Endothelial cell of umbilical vein (primary cell): ENCODE measurements at regions not wholly inside any gene's neighbourhood (a gene's known extent, or its start where the extent isn't known, plus 50 kb on each side); places are given as distances from the start of the nearest gene placed in this dataset.
A peak's percentile ranks its signal among the peaks of the same experiment; 100 is the strongest.

Experiments
- BruUV-seq: library from RNA; stranded (reverse); fragments of 400-500 nt; replicated peaks from 2 replicates; lab custom pipeline; 2021; lab: Mats Ljungman, UMichigan
- CTCF ChIA-PET: fragments of 300-600, 350-600 bp; sonication (Branson Sonifier 250); formaldehyde crosslinking; loops from one replicate; lab custom pipeline; 2021; ENCODE audit warnings: antibody characterized with exemption, inconsistent platforms; lab: Charles Lee
- POLR2A ChIA-PET: fragments of 300-600, 350-600 bp; sonication (Branson Sonifier 250); formaldehyde crosslinking; loops from one replicate; lab custom pipeline; 2021; ENCODE audit warnings: antibody characterized with exemption, inconsistent platforms; lab: Charles Lee
- DNase-seq: peaks from one replicate; pipeline ENCODE4 v3.0.0-alpha.2; 2011; ENCODE audit warnings: low read depth, low spot score
- FAIRE-seq: peaks from 2 replicates; lab custom pipeline; 2011; peaks lifted over from hg19 to GRCh38; lab: Jason Lieb, UNC
- H2AFZ ChIP-seq: 2 replicates; pipeline ENCODE4 v1.6.0; 2012; ENCODE audit warnings: low read depth, low read length, control low read depth, inconsistent platforms
- H3K27ac ChIP-seq: 2 replicates; pipeline ENCODE4 v1.5.1; 2011; ENCODE audit warnings: low read depth, mild to moderate bottlenecking, control low read depth, low read length, moderate library complexity; ENCODE audit not compliant: insufficient read depth
- H3K27me3 ChIP-seq, 2 experiments: 2 replicates each; pipeline versions ENCODE4 v1.6.0 to v1.6.1; 2011; ENCODE audit warnings: low read length in 2 of 2, mixed read lengths in 1 of 2; ENCODE audit not compliant: control insufficient read depth in 2 of 2, insufficient read depth in 2 of 2
- H3K36me3 ChIP-seq, 2 experiments: 2 replicates in 1 of 2; 3 replicates in 1 of 2; pipeline ENCODE4 v1.5.1; 2011; ENCODE audit warnings: low read length in 2 of 2, mild to moderate bottlenecking in 1 of 2, moderate library complexity in 1 of 2; ENCODE audit not compliant: control insufficient read depth in 2 of 2, insufficient read depth in 2 of 2; ENCODE audit errors: extremely low read depth in 1 of 2
- H3K4me1 ChIP-seq: 3 replicates; pipeline ENCODE4 v1.5.1; 2011; ENCODE audit warnings: mild to moderate bottlenecking, low read length; ENCODE audit not compliant: control insufficient read depth, insufficient read depth; ENCODE audit errors: extremely low read depth
- H3K4me2 ChIP-seq: 2 replicates; pipeline ENCODE4 v1.6.1; 2011; ENCODE audit warnings: low read length, control low read depth, mixed read lengths; ENCODE audit not compliant: insufficient read depth
- H3K4me3 ChIP-seq, 3 experiments: fragments of 200-600 bp in 1 of 3; sonication (generic), shearing (Covaris generic) in 1 of 3; replicated peaks in 1 of 3; 2 replicates each; pipeline ENCODE4 v1.5.1; 2011 to 2016; ENCODE audit warnings: control low read depth in 3 of 3, low read length in 3 of 3, mild to moderate bottlenecking in 2 of 3, inconsistent platforms in 1 of 3, low read depth in 1 of 3, moderate library complexity in 1 of 3; ENCODE audit not compliant: insufficient read depth in 1 of 3
- H3K79me2 ChIP-seq: 2 replicates; pipeline ENCODE4 v1.6.0; 2012; ENCODE audit warnings: low read length, inconsistent platforms; ENCODE audit not compliant: control insufficient read depth, insufficient read depth
- H3K9ac ChIP-seq: replicated peaks from 2 replicates; pipeline ENCODE3; 2011; ENCODE audit warnings: low read length, control low read depth; ENCODE audit not compliant: insufficient read depth; ENCODE audit errors: extremely low read depth
- H3K9me1 ChIP-seq: replicated peaks from 3 replicates; pipeline ENCODE4 v1.6.0; 2011; ENCODE audit warnings: mild to moderate bottlenecking, low read length; ENCODE audit not compliant: control insufficient read depth, insufficient read depth; ENCODE audit errors: extremely low read depth
- H3K9me3 ChIP-seq: replicated peaks from 2 replicates; pipeline ENCODE4 v1.5.1; 2012; ENCODE audit warnings: low read length, inconsistent platforms; ENCODE audit not compliant: control insufficient read depth, insufficient read depth
- H4K20me1 ChIP-seq: replicated peaks from 2 replicates; pipeline ENCODE3; 2011; ENCODE audit warnings: mild to moderate bottlenecking, low read length; ENCODE audit not compliant: control insufficient read depth, insufficient read depth; ENCODE audit errors: extremely low read depth
- EZH2 ChIP-seq: IDR thresholded peaks from 2 replicates; pipeline ENCODE4 v1.6.1; 2012; ENCODE audit warnings: borderline replicate concordance, low read depth, mild to moderate bottlenecking, moderate library complexity, low read length, inconsistent platforms; ENCODE audit not compliant: severe bottlenecking
- FOS ChIP-seq: IDR thresholded peaks from 2 replicates; pipeline ENCODE4 v1.6.1; 2011; ENCODE audit warnings: mild to moderate bottlenecking, low read length, moderate library complexity, borderline replicate concordance; ENCODE audit not compliant: insufficient read depth
- GATA2 ChIP-seq: IDR thresholded peaks from 2 replicates; pipeline ENCODE4 v1.7.0; 2011; ENCODE audit warnings: low read depth, mild to moderate bottlenecking, moderate library complexity, mixed read lengths, low read length; ENCODE audit not compliant: insufficient read length, insufficient read depth
- JUN ChIP-seq: IDR thresholded peaks from 2 replicates; pipeline ENCODE4 v1.6.1; 2011; ENCODE audit warnings: borderline replicate concordance, low read depth; ENCODE audit not compliant: insufficient read length, insufficient read depth
- POLR2AphosphoS5 ChIP-seq: IDR thresholded peaks from 2 replicates; pipeline ENCODE4 v1.6.1; 2012; ENCODE audit warnings: low read depth, mild to moderate bottlenecking, control low read depth, low read length, moderate library complexity; ENCODE audit not compliant: insufficient read depth
- dilution Hi-C: fragments of 300-500 bp; cut with MboI; formaldehyde crosslinking; loops from one replicate; pipeline ENCODE4 v1.15.0; 2019; ENCODE audit warnings: low sequenced_read_pairs; ENCODE audit not compliant: extremely low pct_ligation_motif_present
- intact Hi-C: fragments of 100-400 bp; cut with micrococcal nuclease; formaldehyde crosslinking; loops from one replicate; pipeline ENCODE4 v1.10.0; 2022
- TF ChIP-seq, protein P1 (sequence below), 2 donors: IDR thresholded peaks; 1 replicate in 1 of 2; 2 replicates in 1 of 2; pipeline ENCODE4 v1.5.1; 2011; ENCODE audit warnings: low read length in 2 of 2, mild to moderate bottlenecking in 2 of 2, moderate library complexity in 2 of 2, control low read depth in 1 of 2, inconsistent platforms in 1 of 2, low read depth in 1 of 2; ENCODE audit not compliant: insufficient read depth in 1 of 2; ENCODE audit errors: extremely low read depth in 1 of 2

GRCh38 chr13:40206241-40207000 is 460.0 kb downstream of the FOXO1 start:
- Histone ChIP-seq H3K4me3 (peak overlapping the region in 1 of 3 experiments; percentile 8), H3K36me3 (no peaks in the 10 kb centered on the region), H3K27me3 (no peaks in the 10 kb centered on the region), H3K4me1 (peaks cover 25% of the 10 kb centered on the region), H3K4me2 (peak overlapping the region; percentile 69), H3K9me3 (no peaks in the 10 kb centered on the region), H4K20me1 (no peaks in the 10 kb centered on the region), H3K27ac (peak overlapping the region; percentile 93), H3K9ac (peak overlapping the region; percentile 55), H2AFZ (peak overlapping the region; percentile 81), H3K79me2 (no peaks in the 10 kb centered on the region), H3K9me1 (no peaks in the 10 kb centered on the region)
- peak; percentile 88 for DNase-seq
- intact Hi-C loops (loop anchor here (1.0 kb wide), 1 partner anchor 12 kb away; no protein-coding TSS in a partner anchor), dilution Hi-C loops (no loop called here)
- TF ChIP-seq, protein P1, sequence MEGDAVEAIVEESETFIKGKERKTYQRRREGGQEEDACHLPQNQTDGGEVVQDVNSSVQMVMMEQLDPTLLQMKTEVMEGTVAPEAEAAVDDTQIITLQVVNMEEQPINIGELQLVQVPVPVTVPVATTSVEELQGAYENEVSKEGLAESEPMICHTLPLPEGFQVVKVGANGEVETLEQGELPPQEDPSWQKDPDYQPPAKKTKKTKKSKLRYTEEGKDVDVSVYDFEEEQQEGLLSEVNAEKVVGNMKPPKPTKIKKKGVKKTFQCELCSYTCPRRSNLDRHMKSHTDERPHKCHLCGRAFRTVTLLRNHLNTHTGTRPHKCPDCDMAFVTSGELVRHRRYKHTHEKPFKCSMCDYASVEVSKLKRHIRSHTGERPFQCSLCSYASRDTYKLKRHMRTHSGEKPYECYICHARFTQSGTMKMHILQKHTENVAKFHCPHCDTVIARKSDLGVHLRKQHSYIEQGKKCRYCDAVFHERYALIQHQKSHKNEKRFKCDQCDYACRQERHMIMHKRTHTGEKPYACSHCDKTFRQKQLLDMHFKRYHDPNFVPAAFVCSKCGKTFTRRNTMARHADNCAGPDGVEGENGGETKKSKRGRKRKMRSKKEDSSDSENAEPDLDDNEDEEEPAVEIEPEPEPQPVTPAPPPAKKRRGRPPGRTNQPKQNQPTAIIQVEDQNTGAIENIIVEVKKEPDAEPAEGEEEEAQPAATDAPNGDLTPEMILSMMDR (IDR thresholded peaks at IDR 0.05; ENCODE audit: extremely low read depth in 1 of 2, insufficient read depth in 1 of 2, low read depth in 1 of 2, low read length in 2 of 2) = no peak
- peak; percentile 69 for TF ChIP-seq GATA2
- peak; percentile 93 for TF ChIP-seq JUN
- TF ChIP-seq POLR2AphosphoS5 = peak; percentile 27
- peak; percentile 95 for TF ChIP-seq FOS
- TF ChIP-seq EZH2 = no peak
- CTCF ChIA-PET = interaction anchor here (0.7 to 2.0 kb wide), 5 partner anchors 12 to 358 kb away, joined by 3 to 6 read pairs (median 3); no protein-coding TSS in a partner anchor
- peak; percentile 92 for FAIRE-seq
- POLR2A ChIA-PET = interaction anchor here (0.9 to 1.1 kb wide), 3 partner anchors 12 to 65 kb away, joined by 3 to 5 read pairs (median 3); no protein-coding TSS in a partner anchor
- BruUV-seq = TSS peak; percentile 56
